ENCODE measurements at regions not wholly inside any gene's neighbourhood (a gene's known extent, or its start where the extent isn't known, plus 50 kb on each side); places are given as distances from the start of the nearest gene placed in this dataset.

GRCh38 chr19:34096020-34096915 lies 76.0 kb upstream of the LSM14A start:
- no peak for DNase-seq (ENCODE audit: low read depth in 3 of 3, low spot score in 1 of 3)

GRCh38 chr19:34104096-34104495 lies 68.2 kb upstream of the LSM14A start:
- DNase-seq (ENCODE audit: low read depth in 3 of 3, low spot score in 1 of 3), result no peak

- DNase-seq (ENCODE audit: low read depth in 3 of 3, low spot score in 1 of 3), result no peak
Observed at GRCh38 chr19:34104557-34104956, 67.7 kb upstream of the LSM14A start.

GRCh38 chr19:34109596-34109995 lies 62.7 kb upstream of the LSM14A start:
- no peak for DNase-seq (ENCODE audit: low read depth in 3 of 3, low spot score in 1 of 3)

GRCh38 chr19:34118879-34119748 lies 53.2 kb upstream of the LSM14A start:
- DNase-seq (ENCODE audit: low read depth in 3 of 3, low spot score in 1 of 3), result no peak

- no peak for DNase-seq (ENCODE audit: low read depth in 3 of 3, low spot score in 1 of 3)
Observed at GRCh38 chr19:34120141-34120540, 52.2 kb upstream of the LSM14A start.

- peak in 2 of 3 donors; percentile 3 to 28 for DNase-seq (ENCODE audit: low read depth in 3 of 3, low spot score in 1 of 3)
Observed at GRCh38 chr19:34120846-34121639, 51.3 kb upstream of the LSM14A start.
